HG03064 (cell line): ENCODE measurements at regions not wholly inside any gene's neighbourhood (a gene's known extent, or its start where the extent isn't known, plus 50 kb on each side); places are given as distances from the start of the nearest gene placed in this dataset.
"Not testable (repeated sequence)": the region's sequence is repeated elsewhere in the genome, so short reads cannot be mapped to it uniquely, and the experiment has no call there.

Experiments used
- ATAC-seq: cut with Tn5 transposase; IDR thresholded peaks from one replicate; pipeline ENCODE4 v1.9.1; 2021; ENCODE audit warnings: low read depth; ENCODE audit not compliant: unreplicated experiment

GRCh38 chrX:6990552-6991193, 156.8 kb upstream of the STS start:
- ATAC-seq: no peak

- no peak for ATAC-seq
These were observed 157.7 kb upstream of the STS start for GRCh38 chrX:6989858-6990257.

GRCh38 chrX:6988694-6989093, 158.8 kb upstream of the STS start:
- not testable (repeated sequence) for ATAC-seq

- ATAC-seq: no peak
These were observed 160.6 kb upstream of the STS start for GRCh38 chrX:6986915-6987314.

- no peak for ATAC-seq
These were observed 162.0 kb upstream of the STS start for GRCh38 chrX:6985537-6985936.

- ATAC-seq: no peak
These were observed 164.1 kb upstream of the STS start for GRCh38 chrX:6983207-6983955.

GRCh38 chrX:6981718-6982406, 165.7 kb upstream of the STS start:
- no peak for ATAC-seq

- no peak for ATAC-seq
These were observed 166.5 kb upstream of the STS start for GRCh38 chrX:6980981-6981380.

- no peak for ATAC-seq
These were observed 179.3 kb upstream of the STS start for GRCh38 chrX:6968231-6968630.

GRCh38 chrX:6965729-6966128, 181.8 kb upstream of the STS start:
- no peak for ATAC-seq

- no peak for ATAC-seq
These were observed 185.5 kb upstream of the STS start for GRCh38 chrX:6962006-6962355.

GRCh38 chrX:6961286-6962005, 186.1 kb upstream of the STS start:
- no peak for ATAC-seq

GRCh38 chrX:6959006-6959405, 188.5 kb upstream of the STS start:
- ATAC-seq: no peak

- no peak for ATAC-seq
These were observed 192.7 kb upstream of the STS start for GRCh38 chrX:6954836-6955235.

- ATAC-seq: no peak
These were observed 201.3 kb upstream of the STS start for GRCh38 chrX:6946168-6946567.

GRCh38 chrX:6941041-6941440, 206.5 kb upstream of the STS start:
- no peak for ATAC-seq

- ATAC-seq: not testable (repeated sequence)
These were observed 214.6 kb upstream of the STS start for GRCh38 chrX:6932942-6933341.

GRCh38 chrX:6930307-6930849, 217.1 kb upstream of the STS start:
- no peak for ATAC-seq

- no peak for ATAC-seq
These were observed 223.0 kb upstream of the STS start for GRCh38 chrX:6924443-6925077.

- ATAC-seq: no peak
These were observed 229.8 kb upstream of the STS start for GRCh38 chrX:6917666-6918065.
